SK-N-MC (cell line): ENCODE measurements at regions not wholly inside any gene's neighbourhood (a gene's known extent, or its start where the extent isn't known, plus 50 kb on each side); places are given as distances from the start of the nearest gene placed in this dataset.

ENCODE experiments used
- EZH2 ChIP-seq: fragments of 200-600 bp; sonication (generic); IDR thresholded peaks from one replicate; pipeline ENCODE4 v1.6.1; 2017; ENCODE audit warnings: antibody characterized with exemption
- POLR2AphosphoS5 ChIP-seq: IDR thresholded peaks from 2 replicates; pipeline ENCODE4 v1.6.1; 2012; ENCODE audit warnings: mild to moderate bottlenecking, low read depth, low read length, borderline replicate concordance

DNA sequence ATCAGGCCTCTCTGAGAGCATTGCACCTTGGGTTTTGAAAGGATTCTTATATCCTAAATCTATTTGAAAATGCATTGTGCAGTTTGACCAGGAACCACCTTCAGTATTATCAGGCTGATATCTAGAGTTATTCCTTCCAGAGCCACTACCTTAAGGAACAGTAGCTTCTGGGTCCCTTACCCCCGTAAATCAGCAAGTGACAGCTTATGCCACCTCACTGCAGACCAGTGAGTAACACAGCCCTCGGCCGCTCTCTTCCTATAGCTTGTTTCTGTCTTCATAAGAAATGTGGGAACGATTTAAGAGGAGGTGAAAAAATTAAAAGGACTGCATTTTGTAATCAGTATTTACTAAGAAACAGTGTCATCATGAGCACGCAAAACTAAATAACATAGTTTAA is 584.2 kb downstream of the GALR1 start:
- no peak for TF ChIP-seq POLR2AphosphoS5
- no peak for TF ChIP-seq EZH2
